ENCODE measurements at regions not wholly inside any gene's neighbourhood (a gene's known extent, or its start where the extent isn't known, plus 50 kb on each side); places are given as distances from the start of the nearest gene placed in this dataset.
"Not testable (repeated sequence)": the region's sequence is repeated elsewhere in the genome, so short reads cannot be mapped to it uniquely, and the experiment has no call there.

DNA sequence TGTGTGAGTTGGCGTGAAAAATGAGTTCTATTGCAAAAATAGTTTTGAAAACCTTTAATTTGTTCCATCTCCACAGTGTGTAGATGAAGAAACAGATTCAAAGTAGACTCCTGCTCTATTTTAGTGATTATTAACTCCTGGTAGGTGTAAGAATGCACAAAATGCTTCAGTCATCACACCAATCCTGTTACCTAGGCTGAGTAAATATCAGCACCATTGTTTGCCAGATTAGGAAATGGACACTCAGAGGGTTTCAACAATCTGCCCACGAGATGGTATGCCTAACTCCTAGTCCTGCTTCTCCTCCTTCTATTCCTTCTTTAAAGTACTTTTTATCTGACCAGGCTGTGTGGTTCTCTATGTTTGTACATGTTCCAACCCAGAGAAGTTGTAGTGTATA, 108.9 kb upstream of the AHI1 start:
- TF ChIP-seq POLR2AphosphoS5 (IDR thresholded peaks at IDR 0.05; ENCODE audit: low read depth), result no peak
- no peak overlapping the region for H3K27ac ChIP-seq (replicated peaks)
- no peak overlapping the region for H3K4me3 ChIP-seq (replicated peaks; ENCODE audit: insufficient read depth, low read length)
- H3K27me3 ChIP-seq (ENCODE audit: insufficient read depth, poor library complexity, severe bottlenecking), result no peaks in the 10 kb centered on the region
- no peak for DNase-seq (ENCODE audit: low read depth in 1 of 2, low spot score in 1 of 2)

DNA sequence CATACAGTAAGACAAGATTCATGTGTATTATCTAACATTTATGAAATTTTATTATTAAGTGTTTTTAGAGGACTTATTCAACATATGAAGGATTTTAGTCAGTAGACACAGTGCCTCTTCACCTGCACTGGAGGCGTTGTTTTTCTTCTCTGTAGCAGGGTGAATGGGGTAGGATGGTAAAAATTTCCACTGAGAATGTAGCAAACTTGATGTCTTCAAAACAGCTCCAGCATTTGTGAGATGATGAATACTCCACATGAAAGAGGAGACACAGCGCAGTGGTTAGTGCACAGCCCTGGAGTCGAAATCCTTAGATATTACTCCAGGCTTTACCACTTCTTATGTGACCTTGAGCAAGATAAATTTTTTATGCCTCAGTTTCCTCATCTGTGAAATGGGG, 110.5 kb upstream of the AHI1 start:
- no peak for TF ChIP-seq POLR2AphosphoS5 (IDR thresholded peaks at IDR 0.05; ENCODE audit: low read depth)
- no peak for TF ChIP-seq GABPA (IDR thresholded peaks at IDR 0.05; ENCODE audit: low read depth)
- TF ChIP-seq SPI1 (IDR thresholded peaks at IDR 0.05; ENCODE audit: borderline replicate concordance, low read depth), result no peak
- TF ChIP-seq, protein P1, sequence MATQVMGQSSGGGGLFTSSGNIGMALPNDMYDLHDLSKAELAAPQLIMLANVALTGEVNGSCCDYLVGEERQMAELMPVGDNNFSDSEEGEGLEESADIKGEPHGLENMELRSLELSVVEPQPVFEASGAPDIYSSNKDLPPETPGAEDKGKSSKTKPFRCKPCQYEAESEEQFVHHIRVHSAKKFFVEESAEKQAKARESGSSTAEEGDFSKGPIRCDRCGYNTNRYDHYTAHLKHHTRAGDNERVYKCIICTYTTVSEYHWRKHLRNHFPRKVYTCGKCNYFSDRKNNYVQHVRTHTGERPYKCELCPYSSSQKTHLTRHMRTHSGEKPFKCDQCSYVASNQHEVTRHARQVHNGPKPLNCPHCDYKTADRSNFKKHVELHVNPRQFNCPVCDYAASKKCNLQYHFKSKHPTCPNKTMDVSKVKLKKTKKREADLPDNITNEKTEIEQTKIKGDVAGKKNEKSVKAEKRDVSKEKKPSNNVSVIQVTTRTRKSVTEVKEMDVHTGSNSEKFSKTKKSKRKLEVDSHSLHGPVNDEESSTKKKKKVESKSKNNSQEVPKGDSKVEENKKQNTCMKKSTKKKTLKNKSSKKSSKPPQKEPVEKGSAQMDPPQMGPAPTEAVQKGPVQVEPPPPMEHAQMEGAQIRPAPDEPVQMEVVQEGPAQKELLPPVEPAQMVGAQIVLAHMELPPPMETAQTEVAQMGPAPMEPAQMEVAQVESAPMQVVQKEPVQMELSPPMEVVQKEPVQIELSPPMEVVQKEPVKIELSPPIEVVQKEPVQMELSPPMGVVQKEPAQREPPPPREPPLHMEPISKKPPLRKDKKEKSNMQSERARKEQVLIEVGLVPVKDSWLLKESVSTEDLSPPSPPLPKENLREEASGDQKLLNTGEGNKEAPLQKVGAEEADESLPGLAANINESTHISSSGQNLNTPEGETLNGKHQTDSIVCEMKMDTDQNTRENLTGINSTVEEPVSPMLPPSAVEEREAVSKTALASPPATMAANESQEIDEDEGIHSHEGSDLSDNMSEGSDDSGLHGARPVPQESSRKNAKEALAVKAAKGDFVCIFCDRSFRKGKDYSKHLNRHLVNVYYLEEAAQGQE (IDR thresholded peaks at IDR 0.05; ENCODE audit: insufficient replicate concordance, low read depth), result no peak
- no peak for TF ChIP-seq CTCF (IDR thresholded peaks at IDR 0.05; ENCODE audit: insufficient read depth, low read length)
- no peak overlapping the region for H3K27ac ChIP-seq (replicated peaks)
- no peak overlapping the region for H3K4me3 ChIP-seq (replicated peaks; ENCODE audit: insufficient read depth, low read length)
- DNase-seq (ENCODE audit: low read depth in 1 of 2, low spot score in 1 of 2), result no peak
- H3K27me3 ChIP-seq (ENCODE audit: insufficient read depth, poor library complexity, severe bottlenecking), result no peaks in the 10 kb centered on the region

DNA sequence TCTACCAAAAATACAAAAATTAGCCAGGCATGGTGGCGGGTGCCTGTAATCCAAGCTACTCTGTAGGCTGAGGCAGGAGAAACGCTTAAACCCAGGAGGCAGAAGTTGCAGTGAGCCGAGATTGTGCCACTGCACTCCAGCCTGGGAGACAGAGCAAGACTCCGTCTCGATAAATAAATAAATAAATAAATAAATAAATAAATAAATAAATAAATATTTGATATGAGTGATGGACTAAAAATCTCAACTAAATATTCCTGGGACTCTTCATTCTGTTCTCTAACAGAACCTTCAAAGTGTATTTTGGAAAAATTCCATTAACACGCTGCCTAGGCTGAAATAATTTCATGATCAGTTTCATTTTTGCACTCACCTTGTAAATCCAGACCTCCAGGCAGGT, 112.7 kb upstream of the AHI1 start:
- H3K27me3 ChIP-seq (ENCODE audit: insufficient read depth, poor library complexity, severe bottlenecking); DNase-seq (ENCODE audit: low read depth in 1 of 2, low spot score in 1 of 2); H3K4me3 ChIP-seq (replicated peaks; ENCODE audit: insufficient read depth, low read length); H3K27ac ChIP-seq (replicated peaks): not testable (repeated sequence)

DNA sequence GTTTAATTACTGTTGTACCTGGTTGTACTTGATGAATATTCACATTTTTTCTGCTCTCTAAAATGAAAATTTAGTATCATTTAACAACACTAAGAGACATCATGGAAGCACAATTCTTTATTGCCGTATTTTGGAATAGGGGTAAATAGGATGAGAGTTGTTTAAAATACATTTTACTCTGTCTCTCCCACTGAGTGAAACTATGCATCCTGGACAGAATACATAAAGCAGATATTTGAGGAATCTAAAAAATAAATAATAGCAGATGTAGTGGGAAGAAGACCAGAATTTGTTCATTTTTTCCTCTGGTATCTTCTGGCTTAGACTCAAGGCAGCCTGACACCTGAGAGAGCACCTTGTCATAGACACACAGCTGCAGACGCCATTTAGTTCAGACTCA, 119.1 kb upstream of the AHI1 start:
- no peaks in the 10 kb centered on the region for H3K27me3 ChIP-seq (ENCODE audit: insufficient read depth, poor library complexity, severe bottlenecking)

More for the DNA sequence above, 119.1 kb upstream of the AHI1 start:
- H3K4me3 ChIP-seq (replicated peaks; ENCODE audit: insufficient read depth, low read length), result no peak overlapping the region
- TF ChIP-seq, protein P1 (IDR thresholded peaks at IDR 0.05; ENCODE audit: insufficient replicate concordance, low read depth), result no peak
- TF ChIP-seq POLR2AphosphoS5 (IDR thresholded peaks at IDR 0.05; ENCODE audit: low read depth) (no peak), GABPA (IDR thresholded peaks at IDR 0.05; ENCODE audit: low read depth) (no peak), SPI1 (IDR thresholded peaks at IDR 0.05; ENCODE audit: borderline replicate concordance, low read depth) (no peak), CTCF (IDR thresholded peaks at IDR 0.05; ENCODE audit: insufficient read depth, low read length) (no peak)
- DNase-seq (ENCODE audit: low read depth in 1 of 2, low spot score in 1 of 2), result no peak
- no peak overlapping the region for H3K27ac ChIP-seq (replicated peaks)
